OCI-LY1 (cell line): ENCODE measurements at regions not wholly inside any gene's neighbourhood (a gene's known extent, or its start where the extent isn't known, plus 50 kb on each side); places are given as distances from the start of the nearest gene placed in this dataset.

Experiments used
- CTCF ChIP-seq: fragments of 200-600 bp; sonication (generic), shearing (Covaris generic); IDR thresholded peaks from 2 replicates; pipeline ENCODE4 v1.5.1; 2017; ENCODE audit warnings: mild to moderate bottlenecking, antibody characterized with exemption, low read length, moderate library complexity, mixed read lengths
- EZH2 ChIP-seq: fragments of 200-600 bp; sonication (generic), shearing (Covaris generic); IDR thresholded peaks from 2 replicates; pipeline ENCODE4 v1.8.0; 2017; ENCODE audit warnings: borderline replicate concordance, mixed run types, mild to moderate bottlenecking, antibody characterized with exemption, low read length, moderate library complexity, mixed read lengths

GRCh38 chr2:14053105-14053504 is 579.4 kb upstream of the LRATD1 start:
- no peak for TF ChIP-seq CTCF
- TF ChIP-seq EZH2: no peak
